MM.1S (cell line): ENCODE measurements at regions not wholly inside any gene's neighbourhood (a gene's known extent, or its start where the extent isn't known, plus 50 kb on each side); places are given as distances from the start of the nearest gene placed in this dataset.

Experiments
- DNase-seq: peaks from one replicate; pipeline ENCODE4 v3.0.0-alpha.2; 2015
- H2AFZ ChIP-seq: fragments of 300-600 bp; sonication (generic); 2 replicates; pipeline ENCODE4 v1.6.0; 2016; ENCODE audit warnings: antibody characterized with exemption, low read length
- H3F3A ChIP-seq: fragments of 300-600 bp; sonication (generic); 2 replicates; pipeline ENCODE4 v1.6.1; 2016; ENCODE audit warnings: mild to moderate bottlenecking, antibody characterized with exemption, low read length, moderate library complexity, mixed read lengths; ENCODE audit not compliant: insufficient read depth
- H3K27ac ChIP-seq: fragments of 300-600 bp; sonication (generic); 2 replicates; pipeline ENCODE4 v1.5.1; 2016; ENCODE audit warnings: mild to moderate bottlenecking, low read length
- H3K27me3 ChIP-seq: fragments of 300-600 bp; sonication (generic); replicated peaks from 2 replicates; pipeline ENCODE4 v1.6.0; 2016; ENCODE audit warnings: low read length; ENCODE audit not compliant: insufficient read depth
- H3K36me3 ChIP-seq: fragments of 300-600 bp; sonication (generic); replicated peaks from 2 replicates; pipeline ENCODE4 v1.6.1; 2016; ENCODE audit warnings: mild to moderate bottlenecking, low read length, mixed read lengths; ENCODE audit not compliant: insufficient read depth
- H3K4me1 ChIP-seq: fragments of 300-600 bp; sonication (generic); 2 replicates; pipeline ENCODE4 v1.6.1; 2016; ENCODE audit warnings: low read length, mixed read lengths
- H3K4me2 ChIP-seq: fragments of 300-600 bp; sonication (generic); 2 replicates; pipeline ENCODE4 v1.6.0; 2016; ENCODE audit warnings: low read depth, low read length
- H3K4me3 ChIP-seq: fragments of 300-600 bp; sonication (generic); 2 replicates; pipeline ENCODE4 v1.5.1; 2016; ENCODE audit warnings: low read length, mixed read lengths
- H3K79me2 ChIP-seq: fragments of 300-600 bp; sonication (generic); 2 replicates; pipeline ENCODE4 v1.6.1; 2016; ENCODE audit warnings: mixed run types, low read length, mixed read lengths
- H3K9ac ChIP-seq: fragments of 300-600 bp; sonication (generic); 2 replicates; pipeline ENCODE4 v1.6.1; 2016; ENCODE audit warnings: low read length, mixed read lengths
- H3K9me2 ChIP-seq: fragments of 300-600 bp; sonication (generic); replicated peaks from 2 replicates; pipeline ENCODE4 v1.6.1; 2016; ENCODE audit warnings: mild to moderate bottlenecking, low read length, mixed read lengths; ENCODE audit not compliant: insufficient read depth
- H3K9me3 ChIP-seq: fragments of 300-600 bp; sonication (generic); replicated peaks from 2 replicates; pipeline ENCODE4 v1.6.1; 2016; ENCODE audit warnings: mild to moderate bottlenecking, low read length, mixed read lengths; ENCODE audit not compliant: insufficient read depth
- H4K20me1 ChIP-seq: fragments of 300-600 bp; sonication (generic); 2 replicates; pipeline ENCODE4 v1.6.1; 2016; ENCODE audit warnings: mild to moderate bottlenecking, low read length, moderate library complexity, mixed read lengths; ENCODE audit not compliant: insufficient read depth
- EZH2 ChIP-seq: fragments of 300-600 bp; sonication (generic); optimal IDR thresholded peaks from 2 replicates; pipeline ENCODE3; 2017; ENCODE audit warnings: low read depth, mild to moderate bottlenecking, antibody characterized with exemption, low read length, mixed read lengths
- EZH2phosphoT487 ChIP-seq: fragments of 300-600 bp; sonication (generic); IDR thresholded peaks from 2 replicates; pipeline ENCODE4 v1.6.1; 2018; ENCODE audit warnings: antibody characterized with exemption, low read length
- TF ChIP-seq, protein P1 (sequence below): fragments of 300-600 bp; sonication (generic); IDR thresholded peaks from 2 replicates; pipeline ENCODE4 v1.5.1; 2016; ENCODE audit warnings: antibody characterized with exemption, low read length, mixed read lengths

DNA sequence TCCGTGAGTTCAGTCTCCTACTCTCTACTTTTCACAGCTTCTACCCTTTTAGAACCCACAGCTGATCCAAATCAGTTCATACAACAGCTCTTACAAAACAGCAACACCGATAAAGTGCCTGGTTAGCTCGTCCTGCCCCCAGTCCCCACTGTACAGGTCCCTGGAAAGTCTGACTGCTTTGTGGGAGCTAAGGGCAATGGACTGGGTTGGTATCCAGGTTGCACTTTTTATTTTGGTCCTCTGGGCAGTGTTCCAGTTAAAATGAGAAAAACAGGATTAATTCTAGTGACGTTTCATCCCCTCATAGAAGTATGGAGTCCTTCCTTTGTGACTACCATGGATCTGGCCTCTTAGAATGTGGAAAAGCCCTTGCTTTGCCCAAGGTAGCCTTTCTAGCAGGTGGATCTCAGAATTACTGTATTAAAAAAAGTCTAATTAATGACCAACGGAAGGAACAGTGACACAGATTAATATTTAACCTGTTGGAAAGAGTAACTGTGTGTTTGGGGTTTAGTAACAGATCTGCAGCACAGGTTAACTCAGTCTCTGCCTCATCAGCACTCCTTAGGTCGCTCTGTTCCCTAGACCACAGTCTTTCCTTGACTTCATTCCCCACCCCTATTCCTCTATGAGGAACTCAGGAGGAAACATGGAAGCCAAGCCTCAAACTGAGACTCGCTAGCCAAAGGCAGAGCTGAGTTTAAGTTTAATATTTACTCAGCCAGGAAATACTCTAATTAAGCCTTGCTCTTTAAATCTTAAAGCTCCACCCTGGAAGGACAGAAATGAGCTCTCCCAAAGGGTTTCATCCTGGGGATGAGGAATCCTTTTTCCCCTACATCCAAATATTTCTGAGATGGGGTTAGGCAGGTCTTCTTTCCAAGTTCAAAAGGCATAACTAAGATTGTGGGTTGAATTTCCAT lies 52.8 kb upstream of the ITGA6 start:
- no peaks in the 10 kb centered on the region for H3K79me2 ChIP-seq
- no peaks in the 10 kb centered on the region for H3K4me1 ChIP-seq
- no peak overlapping the region for H3K9ac ChIP-seq
- no peak overlapping the region for H3K4me3 ChIP-seq
- no peak for DNase-seq
- no peaks in the 10 kb centered on the region for H3K9me2 ChIP-seq
- H3K4me2 ChIP-seq: no peak overlapping the region
- no peaks in the 10 kb centered on the region for H4K20me1 ChIP-seq
- H3K27me3 ChIP-seq: no peaks in the 10 kb centered on the region
- TF ChIP-seq EZH2 (no peak), EZH2phosphoT487 (no peak)
- TF ChIP-seq, protein P1, sequence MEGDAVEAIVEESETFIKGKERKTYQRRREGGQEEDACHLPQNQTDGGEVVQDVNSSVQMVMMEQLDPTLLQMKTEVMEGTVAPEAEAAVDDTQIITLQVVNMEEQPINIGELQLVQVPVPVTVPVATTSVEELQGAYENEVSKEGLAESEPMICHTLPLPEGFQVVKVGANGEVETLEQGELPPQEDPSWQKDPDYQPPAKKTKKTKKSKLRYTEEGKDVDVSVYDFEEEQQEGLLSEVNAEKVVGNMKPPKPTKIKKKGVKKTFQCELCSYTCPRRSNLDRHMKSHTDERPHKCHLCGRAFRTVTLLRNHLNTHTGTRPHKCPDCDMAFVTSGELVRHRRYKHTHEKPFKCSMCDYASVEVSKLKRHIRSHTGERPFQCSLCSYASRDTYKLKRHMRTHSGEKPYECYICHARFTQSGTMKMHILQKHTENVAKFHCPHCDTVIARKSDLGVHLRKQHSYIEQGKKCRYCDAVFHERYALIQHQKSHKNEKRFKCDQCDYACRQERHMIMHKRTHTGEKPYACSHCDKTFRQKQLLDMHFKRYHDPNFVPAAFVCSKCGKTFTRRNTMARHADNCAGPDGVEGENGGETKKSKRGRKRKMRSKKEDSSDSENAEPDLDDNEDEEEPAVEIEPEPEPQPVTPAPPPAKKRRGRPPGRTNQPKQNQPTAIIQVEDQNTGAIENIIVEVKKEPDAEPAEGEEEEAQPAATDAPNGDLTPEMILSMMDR: no peak
- no peaks in the 10 kb centered on the region for H3K36me3 ChIP-seq
- no peak overlapping the region for H2AFZ ChIP-seq
- H3F3A ChIP-seq: no peaks in the 10 kb centered on the region
- H3K9me3 ChIP-seq: no peaks in the 10 kb centered on the region
- H3K27ac ChIP-seq: no peak overlapping the region

DNA sequence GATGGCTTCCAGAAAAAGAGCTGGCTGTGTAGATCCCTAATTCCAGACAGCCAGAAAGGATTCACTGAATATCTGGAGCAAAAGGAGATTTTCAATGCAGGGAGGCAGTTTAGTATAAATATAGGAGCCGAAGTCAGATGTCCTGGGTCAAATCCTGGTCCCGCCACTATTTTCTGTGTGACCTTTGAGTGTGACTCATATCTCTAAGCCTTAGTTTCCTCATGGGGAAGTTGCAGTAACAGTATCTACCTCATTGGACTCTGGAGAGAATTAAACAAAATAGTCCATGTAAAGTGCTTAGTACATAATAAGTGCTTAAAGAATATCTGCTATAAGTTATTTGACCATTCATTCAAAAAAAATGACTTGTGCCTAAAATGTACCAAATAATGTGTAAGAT lies 52.1 kb upstream of the ITGA6 start:
- Histone ChIP-seq H3K9me3 (no peaks in the 10 kb centered on the region), H3K9ac (no peak overlapping the region), H3K27me3 (no peaks in the 10 kb centered on the region), H3K79me2 (no peaks in the 10 kb centered on the region), H3F3A (no peaks in the 10 kb centered on the region), H2AFZ (no peak overlapping the region), H3K4me3 (no peak overlapping the region), H3K4me2 (no peak overlapping the region), H3K36me3 (no peaks in the 10 kb centered on the region), H3K9me2 (no peaks in the 10 kb centered on the region), H4K20me1 (no peaks in the 10 kb centered on the region), H3K4me1 (no peaks in the 10 kb centered on the region), H3K27ac (no peak overlapping the region)
- DNase-seq: no peak
- no peak for TF ChIP-seq EZH2
- TF ChIP-seq EZH2phosphoT487: no peak
- TF ChIP-seq, protein P1: no peak

DNA sequence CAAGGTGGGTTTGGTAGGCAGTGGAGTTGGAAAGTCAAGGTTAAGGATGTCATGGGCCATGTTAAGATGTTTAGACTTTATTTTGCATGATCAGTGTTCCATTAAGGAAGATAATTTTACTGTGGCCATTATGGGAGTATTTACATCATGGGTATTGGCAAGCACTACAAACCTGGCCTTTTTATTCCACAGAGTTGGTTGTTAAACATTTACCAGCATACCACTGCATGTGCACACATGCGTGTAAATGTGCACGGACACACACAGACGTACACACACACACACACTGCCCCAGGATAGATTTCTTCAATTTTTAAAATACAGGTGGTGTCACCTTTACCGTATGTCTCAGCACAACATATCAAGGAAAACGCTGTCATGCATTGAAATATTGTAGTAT lies 51.4 kb upstream of the ITGA6 start:
- no peak overlapping the region for H2AFZ ChIP-seq
- H3K4me1 ChIP-seq: no peaks in the 10 kb centered on the region
- H4K20me1 ChIP-seq: no peaks in the 10 kb centered on the region
- H3K9ac ChIP-seq: no peak overlapping the region
- no peaks in the 10 kb centered on the region for H3K9me2 ChIP-seq
- H3K79me2 ChIP-seq: no peaks in the 10 kb centered on the region
- H3K4me2 ChIP-seq: no peak overlapping the region
- no peaks in the 10 kb centered on the region for H3F3A ChIP-seq
- H3K27ac ChIP-seq: no peak overlapping the region
- H3K36me3 ChIP-seq: no peaks in the 10 kb centered on the region
- DNase-seq: no peak
- TF ChIP-seq, protein P1: no peak
- TF ChIP-seq EZH2: no peak
- TF ChIP-seq EZH2phosphoT487: no peak
- no peak overlapping the region for H3K4me3 ChIP-seq
- H3K27me3 ChIP-seq: no peaks in the 10 kb centered on the region
- no peaks in the 10 kb centered on the region for H3K9me3 ChIP-seq
